ENCODE measurements at regions not wholly inside any gene's neighbourhood (a gene's known extent, or its start where the extent isn't known, plus 50 kb on each side); places are given as distances from the start of the nearest gene placed in this dataset.

GRCh38 chr20:11832851-11833250, 84.8 kb upstream of the BTBD3 start:
- intact Hi-C loops (cut with DNase I): no loop called here
- ATAC-seq: no peak
- DNase-seq: no peak

GRCh38 chr20:11833825-11834224, 83.9 kb upstream of the BTBD3 start:
- no peak for ATAC-seq
- DNase-seq: no peak
- intact Hi-C loops (cut with DNase I): no loop called here

GRCh38 chr20:11838076-11838636, 79.5 kb upstream of the BTBD3 start:
- intact Hi-C loops (cut with DNase I): no loop called here
- DNase-seq: no peak
- ATAC-seq: no peak

- intact Hi-C loops (cut with DNase I): loop anchor here in 1 of 2 donors (10.0 kb wide), 1 partner anchor 57 kb away; no protein-coding TSS in a partner anchor
- ATAC-seq (no peak), DNase-seq (no peak)
Observed at GRCh38 chr20:11841972-11842461, 75.7 kb upstream of the BTBD3 start.

- DNase-seq (no peak), ATAC-seq (no peak)
- intact Hi-C loops (cut with DNase I): loop anchor here in 1 of 2 donors (10.0 kb wide), 1 partner anchor 58 kb away; no protein-coding TSS in a partner anchor
Observed at GRCh38 chr20:11843289-11843688, 74.4 kb upstream of the BTBD3 start.

GRCh38 chr20:11844691-11845090, 73.0 kb upstream of the BTBD3 start:
- DNase-seq (no peak), ATAC-seq (no peak)
- intact Hi-C loops (cut with DNase I): loop anchor here in 1 of 2 donors (10.0 kb wide), 1 partner anchor 60 kb away; no protein-coding TSS in a partner anchor

GRCh38 chr20:11845340-11845739, 72.4 kb upstream of the BTBD3 start:
- ATAC-seq (peak in 1 of 2 donors; percentile 41), DNase-seq (no peak)
- intact Hi-C loops (cut with DNase I): loop anchor here in 1 of 2 donors (10.0 kb wide), 1 partner anchor 61 kb away; no protein-coding TSS in a partner anchor

- intact Hi-C loops (cut with DNase I): loop anchor here in 1 of 2 donors (10.0 kb wide), 1 partner anchor 61 kb away; no protein-coding TSS in a partner anchor
- ATAC-seq (no peak), DNase-seq (no peak)
Observed at GRCh38 chr20:11846131-11846530, 71.6 kb upstream of the BTBD3 start.

GRCh38 chr20:11847827-11848226, 69.9 kb upstream of the BTBD3 start:
- intact Hi-C loops (cut with DNase I): loop anchor here in 1 of 2 donors (10.0 kb wide), 1 partner anchor 63 kb away; no protein-coding TSS in a partner anchor
- DNase-seq (no peak), ATAC-seq (no peak)

GRCh38 chr20:11849270-11849915, 68.3 kb upstream of the BTBD3 start:
- no peak for DNase-seq
- ATAC-seq: no peak
- intact Hi-C loops (cut with DNase I): loop anchor here in 1 of 2 donors (10.0 kb wide), 1 partner anchor 65 kb away; no protein-coding TSS in a partner anchor

- intact Hi-C loops (cut with DNase I): loop anchor here in 1 of 2 donors (10.0 kb wide), 1 partner anchor 65 kb away; no protein-coding TSS in a partner anchor
- DNase-seq (no peak), ATAC-seq (no peak)
Observed at GRCh38 chr20:11849976-11850670, 67.6 kb upstream of the BTBD3 start.

- DNase-seq: no peak
- ATAC-seq: no peak
- intact Hi-C loops (cut with DNase I): no loop called here
Observed at GRCh38 chr20:11850901-11851300, 66.8 kb upstream of the BTBD3 start.

GRCh38 chr20:11851646-11852045, 66.0 kb upstream of the BTBD3 start:
- DNase-seq: no peak
- no peak for ATAC-seq
- intact Hi-C loops (cut with DNase I): no loop called here

- no peak for ATAC-seq
- intact Hi-C loops (cut with DNase I): no loop called here
- no peak for DNase-seq
Observed at GRCh38 chr20:11852189-11852588, 65.5 kb upstream of the BTBD3 start.

GRCh38 chr20:11852811-11853210, 64.9 kb upstream of the BTBD3 start:
- intact Hi-C loops (cut with DNase I): no loop called here
- no peak for DNase-seq
- ATAC-seq: no peak

- no peak for ATAC-seq
- DNase-seq: no peak
- intact Hi-C loops (cut with DNase I): no loop called here
Observed at GRCh38 chr20:11853359-11853758, 64.3 kb upstream of the BTBD3 start.

- intact Hi-C loops (cut with DNase I): no loop called here
- ATAC-seq (no peak), DNase-seq (no peak)
Observed at GRCh38 chr20:11861479-11861878, 56.2 kb upstream of the BTBD3 start.

GRCh38 chr20:11867291-11867919, 50.3 kb upstream of the BTBD3 start:
- no peak for DNase-seq
- intact Hi-C loops (cut with DNase I): no loop called here
- ATAC-seq: no peak

Measured in left cardiac atrium (tissue), 4 donors.